H9 (cell line): ENCODE measurements at regions not wholly inside any gene's neighbourhood (a gene's known extent, or its start where the extent isn't known, plus 50 kb on each side); places are given as distances from the start of the nearest gene placed in this dataset.

Experiments used
- DNase-seq: peaks from one replicate; pipeline ENCODE4 v3.0.0-alpha.2; 2017
- H2AFZ ChIP-seq: one replicate; pipeline ENCODE4 v1.6.1; 2013; ENCODE audit warnings: mild to moderate bottlenecking, low read length, control low read depth, moderate library complexity
- H2AK5ac ChIP-seq: 2 replicates; pipeline ENCODE4 v1.6.1; 2013; ENCODE audit warnings: low read length, control low read depth, mixed read lengths; ENCODE audit not compliant: insufficient read length
- H2BK120ac ChIP-seq: one replicate; pipeline ENCODE4 v1.6.1; 2013; ENCODE audit warnings: low read depth, mild to moderate bottlenecking, low read length, control low read depth, inconsistent platforms; ENCODE audit not compliant: poor library complexity, severe bottlenecking
- H2BK12ac ChIP-seq: 2 replicates; pipeline ENCODE4 v1.6.1; 2013; ENCODE audit warnings: low read length, control low read depth, mixed read lengths, low read depth; ENCODE audit not compliant: insufficient read length
- H2BK15ac ChIP-seq: 2 replicates; pipeline ENCODE4 v1.6.1; 2013; ENCODE audit warnings: low read depth, low read length, control low read depth
- H2BK20ac ChIP-seq: one replicate; pipeline ENCODE4 v1.6.1; 2013; ENCODE audit warnings: low read depth, mild to moderate bottlenecking, low read length, control low read depth, inconsistent platforms; ENCODE audit not compliant: poor library complexity, severe bottlenecking
- H2BK5ac ChIP-seq: 2 replicates; pipeline ENCODE4 v1.6.1; 2013; ENCODE audit warnings: low read length, control low read depth, mixed read lengths; ENCODE audit not compliant: insufficient read length
- H3K14ac ChIP-seq: 2 replicates; pipeline ENCODE4 v1.6.1; 2013; ENCODE audit warnings: low read length, control low read depth; ENCODE audit not compliant: insufficient read depth
- H3K18ac ChIP-seq: 2 replicates; pipeline ENCODE4 v1.6.1; 2013; ENCODE audit warnings: low read depth, mild to moderate bottlenecking, mixed read lengths, low read length, control low read depth; ENCODE audit not compliant: insufficient read length
- H3K23ac ChIP-seq: 2 replicates; pipeline ENCODE4 v1.6.1; 2013; ENCODE audit warnings: low read length, control low read depth, mixed read lengths, low read depth; ENCODE audit not compliant: insufficient read length
- H3K23me2 ChIP-seq: 2 replicates; pipeline ENCODE4 v1.6.1; 2013; ENCODE audit warnings: low read depth, mild to moderate bottlenecking, mixed read lengths, low read length, control low read depth; ENCODE audit not compliant: insufficient read length, poor library complexity, severe bottlenecking
- H3K27ac ChIP-seq: 2 replicates; pipeline ENCODE4 v1.5.1; 2013; ENCODE audit warnings: low read length, control low read depth, mixed read lengths, low read depth; ENCODE audit not compliant: insufficient read length
- H3K27me3 ChIP-seq: 2 replicates; pipeline ENCODE4 v1.6.1; 2013; ENCODE audit warnings: low read length, control low read depth, inconsistent platforms; ENCODE audit not compliant: insufficient read depth
- H3K4ac ChIP-seq: 2 replicates; pipeline ENCODE4 v1.6.1; 2013; ENCODE audit warnings: low read depth, mild to moderate bottlenecking, control low read depth, inconsistent platforms, low read length, moderate library complexity
- H3K4me1 ChIP-seq: 2 replicates; pipeline ENCODE4 v1.6.1; 2013; ENCODE audit warnings: low read length, control low read depth, inconsistent platforms; ENCODE audit not compliant: insufficient read depth
- H3K4me2 ChIP-seq: 2 replicates; pipeline ENCODE4 v1.6.1; 2013; ENCODE audit warnings: low read length, control low read depth, mixed read lengths; ENCODE audit not compliant: insufficient read length, insufficient read depth
- H3K56ac ChIP-seq: 2 replicates; pipeline ENCODE4 v1.6.1; 2013; ENCODE audit warnings: low read depth, mild to moderate bottlenecking, mixed read lengths, low read length, control low read depth; ENCODE audit not compliant: insufficient read length
- H3K79me1 ChIP-seq: 2 replicates; pipeline ENCODE4 v1.6.1; 2013; ENCODE audit warnings: low read depth, mild to moderate bottlenecking, moderate library complexity, low read length, control low read depth, inconsistent platforms; ENCODE audit not compliant: insufficient read depth, poor library complexity, severe bottlenecking
- H3K79me2 ChIP-seq: 2 replicates; pipeline ENCODE4 v1.6.1; 2013; ENCODE audit warnings: low read length, control low read depth, inconsistent platforms; ENCODE audit not compliant: insufficient read depth
- H3K9ac ChIP-seq: 2 replicates; pipeline ENCODE4 v1.6.1; 2013; ENCODE audit warnings: low read length, control low read depth, mixed read lengths; ENCODE audit not compliant: insufficient read length; ENCODE audit errors: extremely low read depth
- H3K9me3 ChIP-seq: one replicate; pipeline ENCODE4 v1.6.1; 2013; ENCODE audit warnings: low read depth, low read length, inconsistent platforms; ENCODE audit not compliant: control insufficient read depth
- H3T11ph ChIP-seq: one replicate; pipeline ENCODE4 v1.6.1; 2013; ENCODE audit warnings: mild to moderate bottlenecking, low read length, control low read depth, inconsistent platforms
- H4K20me1 ChIP-seq: one replicate; pipeline ENCODE4 v1.6.1; 2013; ENCODE audit not compliant: control insufficient read depth, insufficient read length, insufficient read depth
- H4K5ac ChIP-seq: 2 replicates; pipeline ENCODE4 v1.6.1; 2013; ENCODE audit warnings: low read depth, mild to moderate bottlenecking, mixed read lengths, low read length, control low read depth; ENCODE audit not compliant: insufficient read length
- H4K8ac ChIP-seq: replicated peaks from 2 replicates; pipeline ENCODE4 v1.6.1; 2013; ENCODE audit warnings: low read length, control low read depth, mixed read lengths, low read depth; ENCODE audit not compliant: insufficient read length
- H4K91ac ChIP-seq: 2 replicates; pipeline ENCODE4 v1.6.1; 2013; ENCODE audit warnings: low read depth, mild to moderate bottlenecking, moderate library complexity, mixed read lengths, low read length, control low read depth; ENCODE audit not compliant: insufficient read length
- H3K27ac Mint-ChIP-seq, 3 experiments: 2 replicates in 2 of 3; 3 replicates in 1 of 3; pipeline ENCODE4 v1.8.0; 2020 to 2021; ENCODE audit warnings: mixed read lengths in 3 of 3, mild to moderate bottlenecking in 1 of 3, moderate library complexity in 1 of 3
- H3K27me3 Mint-ChIP-seq: 2 replicates; pipeline ENCODE4 v1.8.0; 2021; ENCODE audit warnings: low read depth, mild to moderate bottlenecking, moderate library complexity, mixed read lengths
- H3K36me3 Mint-ChIP-seq, 3 experiments: 2 replicates in 2 of 3; 3 replicates in 1 of 3; pipeline ENCODE4 v1.8.0; 2020 to 2021; ENCODE audit warnings: low read depth in 3 of 3, mixed read lengths in 3 of 3; ENCODE audit not compliant: insufficient read depth in 1 of 3
- H3K4me1 Mint-ChIP-seq, 2 experiments: 2 replicates each; pipeline ENCODE4 v1.8.0; 2020; ENCODE audit warnings: mixed read lengths in 2 of 2
- H3K4me3 Mint-ChIP-seq, 2 experiments: 2 replicates in 1 of 2; 3 replicates in 1 of 2; pipeline ENCODE4 v1.8.0; 2020 to 2021; ENCODE audit warnings: mild to moderate bottlenecking in 2 of 2, mixed read lengths in 2 of 2, moderate library complexity in 1 of 2
- H3K9me3 Mint-ChIP-seq, 2 experiments: 2 replicates in 1 of 2; 3 replicates in 1 of 2; pipeline ENCODE4 v1.8.0; 2020; ENCODE audit warnings: mild to moderate bottlenecking in 2 of 2, mixed read lengths in 2 of 2, moderate library complexity in 1 of 2
- CTCF ChIP-seq: fragments of 200-600 bp; sonication (generic); conservative IDR thresholded peaks from 3 replicates; pipeline ENCODE4 v1.8.0; 2021; ENCODE audit warnings: antibody characterized with exemption, mild to moderate bottlenecking
- WGBS: extraction: QIAGEN DNeasy Blood & Tissue Kit; methylation state at CpG from one replicate; pipeline ENCODE4 v1.1.7; 2013; ENCODE audit warnings: missing lambda C conversion rate, low lambda C conversion rate, mixed read lengths; ENCODE audit not compliant: insufficient read length; ENCODE audit errors: extremely low coverage; 5-methylcytosine and 5-hydroxymethylcytosine counted together

- no peak overlapping the region for H3T11ph ChIP-seq
- H2BK5ac ChIP-seq, result no peak overlapping the region
- no peak overlapping the region for H4K5ac ChIP-seq
- no peaks in the 10 kb centered on the region; the same call in 1 of the 2 replicates for H3K4me1 ChIP-seq
- Mint-ChIP-seq H3K36me3 (no peaks in the 10 kb centered on the region; a peak in 1 of 7 replicates), H3K27me3 (peaks cover 20% of the 10 kb centered on the region), H3K9me3 (peaks cover 0 to 5% of the 10 kb centered on the region in 2 experiments; a peak in 2 of 5 replicates), H3K27ac (0 out of 7 replicates have a peak overlapping the region, but pooled peaks of 1 of the 3 experiments have one; percentile 22), H3K4me1 (peaks cover 15 to 17% of the 10 kb centered on the region in 2 experiments), H3K4me3 (no peak overlapping the region)
- no peak overlapping the region for H4K8ac ChIP-seq
- H3K56ac ChIP-seq, result no peak overlapping the region
- no peak overlapping the region for H2BK120ac ChIP-seq
- H3K27ac ChIP-seq, result no peak overlapping the region
- no peak overlapping the region for H2BK15ac ChIP-seq
- no peak for TF ChIP-seq CTCF
- no peak overlapping the region for H3K4me2 ChIP-seq
- H3K79me2 ChIP-seq, result no peaks in the 10 kb centered on the region
- no peak overlapping the region for H3K4ac ChIP-seq
- no peaks in the 10 kb centered on the region for H4K20me1 ChIP-seq
- no peak for DNase-seq
- no CpG with 5 or more reads among the region's 14 CpGs for WGBS
- H4K91ac ChIP-seq, result no peak overlapping the region
- no peaks in the 10 kb centered on the region for H3K9me3 ChIP-seq
- H3K18ac ChIP-seq, result no peak overlapping the region
- no peaks in the 10 kb centered on the region; the same call in 1 of the 2 replicates for H3K27me3 ChIP-seq
- H2AFZ ChIP-seq, result no peak overlapping the region
- H3K9ac ChIP-seq, result no peak overlapping the region
- H3K79me1 ChIP-seq, result no peaks in the 10 kb centered on the region
- H2AK5ac ChIP-seq, result no peak overlapping the region
- H3K23ac ChIP-seq, result no peak overlapping the region
- no peak overlapping the region for H3K14ac ChIP-seq
- no peak overlapping the region for H2BK20ac ChIP-seq
- H3K23me2 ChIP-seq, result no peaks in the 10 kb centered on the region
- H2BK12ac ChIP-seq, result no peak overlapping the region
These were observed 55.3 kb upstream of the INPP5A start for GRCh38 chr10:132482090-132482800.
